Body of pancreas (tissue), 4 donors: ENCODE measurements at regions not wholly inside any gene's neighbourhood (a gene's known extent, or its start where the extent isn't known, plus 50 kb on each side); places are given as distances from the start of the nearest gene placed in this dataset.

ENCODE experiments used
- CTCF ChIP-seq, 7 experiments: fragments of 450-650 bp in 4 of 7; fragments of 200-600 bp in 3 of 7; sonication (generic) in 3 of 7; IDR thresholded peaks; one replicate each; pipeline ENCODE4 v1.5.1; 2016 to 2019; ENCODE audit warnings: antibody characterized with exemption in 7 of 7
- POLR2A ChIP-seq, 3 donors: fragments of 450-650 bp; IDR thresholded peaks; one replicate each; pipeline ENCODE4 v1.6.1; 2016; ENCODE audit warnings: antibody characterized with exemption in 3 of 3, mild to moderate bottlenecking in 2 of 3

- TF ChIP-seq POLR2A (IDR thresholded peaks at IDR 0.05) (no peak), CTCF (IDR thresholded peaks at IDR 0.05) (no peak)
These were observed 206.0 kb downstream of the SEC14L1 start for GRCh38 chr17:77346765-77347164.
